NCI-H524 (cell line): ENCODE measurements at regions not wholly inside any gene's neighbourhood (a gene's known extent, or its start where the extent isn't known, plus 50 kb on each side); places are given as distances from the start of the nearest gene placed in this dataset.
A peak's percentile ranks its signal among the peaks of the same experiment; 100 is the strongest.

Experiments used
- DNase-seq, 2 experiments: peaks; one replicate each; lab custom pipeline; 2025; lab: John Stamatoyannopoulos, UW

DNA sequence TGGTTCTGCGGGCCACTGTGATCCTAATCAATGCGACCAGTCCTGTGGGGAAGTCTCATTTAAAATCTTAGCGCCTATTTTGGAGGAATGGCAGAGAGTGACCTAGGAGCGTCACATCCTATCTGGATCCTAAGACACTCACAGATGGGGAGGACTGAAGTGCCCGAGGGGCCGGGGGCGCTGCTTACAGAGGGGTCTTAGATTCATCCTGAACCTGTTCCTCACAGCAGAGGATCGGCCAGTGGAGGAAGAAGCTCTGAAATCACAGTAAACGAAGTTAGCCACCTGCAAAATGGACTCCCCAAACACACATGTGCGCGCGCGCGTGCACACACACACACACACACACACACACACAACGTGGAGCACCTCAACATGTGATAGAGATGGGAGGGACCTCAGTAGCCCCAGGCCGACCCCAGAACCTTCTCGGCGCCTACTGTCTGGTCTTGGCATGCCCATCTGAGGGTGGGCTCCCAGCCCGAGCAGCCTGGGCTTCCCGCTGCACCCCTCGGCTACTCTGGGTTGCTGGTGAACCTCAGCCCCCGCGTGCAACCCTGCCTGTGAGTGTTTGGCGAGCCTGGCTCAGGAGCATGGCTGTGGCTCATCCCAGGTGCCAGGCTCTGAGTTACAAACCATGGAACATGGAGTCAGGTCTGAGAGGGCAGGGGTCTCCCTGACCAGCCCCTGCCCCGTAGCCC, 613.3 kb downstream of the TBC1D22A start:
- no peak for DNase-seq

DNA sequence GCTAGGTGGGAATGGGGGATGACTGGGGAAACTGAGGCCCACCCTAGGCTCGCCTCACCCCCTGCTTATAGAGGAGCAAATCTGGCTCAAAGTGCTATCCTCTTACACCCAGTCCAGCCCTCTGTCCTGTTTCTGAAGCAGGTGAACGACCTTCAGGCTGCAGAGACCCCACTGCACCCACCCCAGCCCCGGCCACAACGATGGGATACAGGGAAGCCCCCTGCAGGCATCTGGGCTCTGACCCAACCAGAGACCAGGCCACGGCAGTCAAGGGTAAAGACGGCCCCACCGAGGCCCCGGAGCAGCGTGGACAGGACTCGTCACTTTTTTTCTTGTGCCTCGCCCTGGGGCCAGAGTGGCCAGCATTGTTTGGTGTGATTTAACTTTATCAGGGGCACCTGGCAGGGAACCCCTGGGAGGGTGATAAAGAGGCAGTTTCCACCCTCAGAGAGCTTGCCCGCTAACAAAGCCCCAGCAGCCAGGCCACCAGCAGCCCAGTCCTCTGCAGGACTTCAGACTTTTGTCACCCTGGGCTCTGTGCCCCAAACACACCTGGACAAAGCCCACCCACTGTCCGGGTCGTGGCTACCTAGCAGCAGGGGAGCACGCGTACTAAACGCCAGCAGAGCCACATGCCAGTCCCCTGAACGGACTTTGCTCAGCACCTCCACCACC, 612.6 kb downstream of the TBC1D22A start:
- no peak for DNase-seq

DNA sequence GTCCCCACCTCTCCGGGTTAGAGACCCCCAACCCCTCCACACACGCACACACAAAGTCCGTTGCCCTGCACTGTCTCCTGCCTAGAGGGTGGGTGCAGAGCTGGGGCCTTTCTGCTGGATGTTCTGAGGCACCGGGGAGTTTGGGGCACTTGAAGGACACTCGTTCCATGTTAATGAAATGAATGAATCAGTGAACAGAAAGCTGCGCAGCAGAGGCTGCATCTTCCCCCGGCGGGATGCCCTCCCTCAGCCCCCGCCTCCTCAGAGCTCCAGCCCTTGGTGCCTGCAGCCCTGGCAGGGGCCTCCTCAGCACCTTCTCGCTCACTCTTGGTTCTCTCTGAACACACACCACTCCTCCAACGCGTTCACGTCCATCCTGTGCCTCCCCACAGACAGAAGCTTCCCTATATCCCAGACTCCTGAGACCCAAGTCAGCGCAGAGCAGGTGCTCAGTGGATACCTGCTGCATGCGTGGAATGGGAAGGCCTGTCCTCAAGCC, 611.9 kb downstream of the TBC1D22A start:
- DNase-seq, result no peak

DNA sequence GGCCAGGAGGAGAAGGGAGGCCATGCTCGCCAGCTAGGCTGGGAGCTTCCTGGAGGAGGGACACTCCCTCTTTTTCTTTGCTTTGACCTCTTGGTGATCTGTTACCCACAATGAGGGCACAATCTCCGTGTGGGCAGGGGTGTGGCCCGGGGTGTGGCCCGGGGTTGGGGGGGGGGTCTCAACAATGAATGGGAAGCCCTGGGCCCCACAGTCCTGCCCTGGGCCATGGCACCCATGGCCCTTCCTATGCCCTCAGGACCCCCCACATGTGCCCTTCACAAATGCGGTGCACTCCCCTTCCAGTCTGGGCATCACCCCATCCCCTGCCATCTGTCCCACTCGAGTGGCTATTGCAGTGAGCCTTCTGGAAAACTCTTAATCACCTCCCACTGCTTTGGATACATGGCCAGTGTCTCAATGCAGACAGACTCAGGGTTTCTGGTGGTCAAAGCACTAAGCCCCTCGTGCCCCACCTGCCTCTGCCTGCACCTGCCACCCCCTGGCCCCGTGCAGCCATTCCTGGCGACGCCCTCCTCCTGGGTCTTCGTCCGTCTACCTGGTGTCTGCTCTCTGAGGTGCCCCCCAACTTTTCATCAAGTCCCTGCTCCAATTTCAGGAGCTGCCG, 611.3 kb downstream of the TBC1D22A start:
- peak; percentile 63 to 86 for DNase-seq

DNA sequence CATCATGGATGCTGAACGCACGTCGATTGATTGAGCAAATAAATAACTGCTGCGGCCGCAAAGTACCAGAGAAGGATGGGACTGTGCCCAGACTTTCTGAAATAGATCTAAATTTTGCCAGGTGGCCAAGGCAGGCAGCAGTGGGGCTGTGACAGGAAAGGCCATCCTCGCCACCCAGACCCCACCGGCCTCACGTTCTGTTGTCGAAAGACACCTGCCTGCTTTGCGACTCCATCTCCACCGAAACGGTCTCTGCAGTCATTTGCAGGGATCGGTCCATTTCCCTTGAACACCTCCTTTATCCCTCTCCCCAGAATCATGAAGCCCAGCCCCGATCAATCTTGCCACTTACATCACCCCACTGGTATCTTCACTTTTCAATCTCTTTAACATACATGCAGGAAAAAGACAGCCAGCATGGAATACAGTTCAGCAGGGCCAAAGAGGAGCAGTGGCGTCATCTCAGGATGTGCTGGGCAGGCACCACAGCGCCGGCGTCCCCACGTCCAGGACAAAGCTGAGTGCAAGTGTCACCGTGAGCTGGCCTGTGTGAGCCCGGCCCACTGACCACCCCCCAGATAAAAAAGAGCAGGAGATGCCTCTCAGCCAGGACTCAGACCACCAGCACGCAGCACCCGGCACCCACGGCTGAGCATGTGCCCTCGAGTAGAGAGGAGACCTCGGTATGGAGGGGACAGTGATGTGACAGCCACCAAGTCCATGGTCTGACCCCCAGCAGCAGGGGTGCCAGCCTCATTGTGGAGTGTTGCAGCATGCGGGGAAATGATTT, 610.3 kb downstream of the TBC1D22A start:
- DNase-seq, result no peak

DNA sequence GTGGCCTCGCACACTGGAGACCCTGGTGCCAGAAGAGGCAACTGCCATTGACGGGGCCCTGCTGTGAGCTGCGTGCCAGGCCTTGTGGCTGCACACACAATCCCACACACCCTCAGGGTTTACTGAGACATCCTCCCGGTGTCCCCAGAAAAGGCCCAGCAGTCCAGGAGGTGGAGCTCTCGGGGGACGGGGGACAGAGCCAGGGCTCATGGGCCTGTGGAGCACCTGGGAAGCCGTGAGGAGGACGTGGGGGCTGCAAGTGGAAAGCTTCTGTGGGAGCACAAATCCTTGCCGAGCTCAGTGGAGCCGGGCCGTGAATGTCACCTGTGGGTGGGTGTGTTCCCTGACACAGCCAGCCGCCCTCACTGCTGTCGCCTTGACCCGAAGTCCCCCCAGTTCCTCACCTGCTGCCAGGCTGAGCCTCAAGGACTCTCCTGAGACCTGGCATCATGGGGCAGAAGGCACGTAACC, 609.7 kb downstream of the TBC1D22A start:
- DNase-seq, result no peak

DNA sequence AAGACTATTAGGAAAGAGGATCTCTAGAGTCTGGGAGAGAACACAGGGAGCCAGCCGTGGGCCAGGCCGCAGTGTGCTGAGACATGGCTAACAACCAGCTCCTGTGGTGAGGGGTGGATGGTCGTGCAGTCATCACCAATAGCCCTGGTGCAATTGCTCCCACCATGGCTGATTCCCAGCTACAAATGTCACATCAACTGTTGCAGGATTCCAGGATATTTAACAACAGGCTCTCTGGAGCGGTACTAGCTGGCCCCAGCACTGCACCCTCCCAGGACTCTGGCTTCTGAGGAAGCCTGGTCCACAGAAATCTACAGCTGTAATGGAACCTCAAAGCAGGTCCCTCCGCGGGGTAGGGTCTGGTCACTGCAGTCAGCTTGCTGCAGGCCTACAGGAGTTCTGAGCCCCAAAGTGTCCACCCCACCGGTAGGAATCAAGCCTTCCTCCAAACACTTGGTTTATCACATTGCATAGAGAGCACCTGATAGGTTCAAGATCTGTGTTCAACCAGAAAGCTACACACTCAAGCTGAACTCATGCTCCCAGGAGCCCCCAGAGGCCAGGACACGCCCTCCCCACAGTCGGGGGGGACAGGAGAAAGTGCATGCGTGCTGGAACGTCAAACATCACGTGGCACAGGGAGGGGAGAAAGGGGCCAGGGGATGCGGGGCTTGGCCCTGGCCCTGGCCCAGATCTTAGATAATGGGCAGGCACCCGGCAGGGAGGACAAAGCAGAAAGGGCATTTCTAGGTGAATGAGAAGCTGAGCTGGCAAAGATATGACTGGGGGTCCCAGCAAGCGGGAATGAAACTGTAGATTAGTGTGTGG, 609.0 kb downstream of the TBC1D22A start:
- no peak for DNase-seq

DNA sequence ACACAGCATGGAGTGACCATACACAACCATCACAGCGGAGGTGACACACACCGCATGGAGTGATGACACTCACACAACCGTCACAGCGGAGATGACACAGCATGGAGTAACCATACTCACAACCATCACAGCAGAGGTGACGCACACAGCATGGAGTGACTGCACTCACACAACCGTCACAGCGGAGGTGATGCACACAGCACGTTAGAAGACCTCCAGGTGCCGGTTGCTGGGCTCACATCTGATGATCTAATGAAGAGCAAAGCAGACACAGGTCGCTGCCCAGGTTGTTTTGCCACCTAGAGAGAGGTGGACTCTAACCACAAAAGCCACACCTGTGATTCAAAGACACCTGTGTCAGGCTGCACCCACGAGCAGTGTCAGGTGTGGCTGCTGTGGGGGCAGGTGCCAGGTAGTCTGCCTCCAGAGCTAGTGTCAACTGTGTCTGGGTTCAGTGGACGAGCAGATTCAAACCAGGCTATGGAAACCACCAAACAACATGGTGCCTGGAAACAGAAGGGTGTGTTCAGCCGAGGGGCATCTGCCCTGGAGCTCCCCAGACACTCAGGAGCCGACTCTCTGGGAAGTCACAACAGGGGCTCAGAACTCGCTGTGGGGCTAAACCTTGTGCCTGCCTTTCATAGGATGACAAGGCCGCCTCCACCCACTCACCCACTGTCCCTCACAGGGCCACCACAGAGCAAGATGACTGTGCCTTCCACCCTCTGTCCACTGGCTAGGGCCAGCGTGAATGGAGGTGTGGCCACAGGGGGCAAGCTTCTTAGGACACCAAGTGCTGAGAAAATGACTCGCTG, 608.2 kb downstream of the TBC1D22A start:
- no peak for DNase-seq

DNA sequence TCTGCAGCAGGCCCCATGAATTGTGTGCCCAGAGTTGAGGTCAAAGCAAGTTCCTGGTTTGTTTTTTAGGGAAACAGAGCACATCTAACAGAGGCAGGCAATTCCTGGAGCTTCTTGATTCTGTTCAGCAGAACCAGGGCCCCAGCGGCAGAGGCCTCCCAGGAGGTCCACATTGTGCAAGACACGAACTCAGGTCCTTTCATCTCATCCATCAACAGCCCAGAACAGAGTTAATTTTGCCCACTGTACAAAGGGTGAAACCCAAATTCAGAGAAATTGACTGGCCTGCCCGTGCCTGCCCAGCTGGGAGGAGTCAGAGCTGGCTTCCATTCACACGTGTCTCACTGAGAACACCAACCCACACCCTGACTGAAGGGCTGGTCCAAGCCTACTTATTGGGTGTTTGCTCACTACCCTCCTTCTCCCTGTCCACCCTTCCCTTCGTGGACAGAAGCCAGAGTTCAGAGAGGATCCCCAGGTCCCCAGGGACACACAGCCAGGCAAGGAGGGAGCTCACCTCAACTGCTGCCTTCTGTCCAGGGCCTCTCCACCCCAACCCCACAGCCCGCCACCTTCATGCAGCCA, 607.1 kb downstream of the TBC1D22A start:
- DNase-seq, result no peak

DNA sequence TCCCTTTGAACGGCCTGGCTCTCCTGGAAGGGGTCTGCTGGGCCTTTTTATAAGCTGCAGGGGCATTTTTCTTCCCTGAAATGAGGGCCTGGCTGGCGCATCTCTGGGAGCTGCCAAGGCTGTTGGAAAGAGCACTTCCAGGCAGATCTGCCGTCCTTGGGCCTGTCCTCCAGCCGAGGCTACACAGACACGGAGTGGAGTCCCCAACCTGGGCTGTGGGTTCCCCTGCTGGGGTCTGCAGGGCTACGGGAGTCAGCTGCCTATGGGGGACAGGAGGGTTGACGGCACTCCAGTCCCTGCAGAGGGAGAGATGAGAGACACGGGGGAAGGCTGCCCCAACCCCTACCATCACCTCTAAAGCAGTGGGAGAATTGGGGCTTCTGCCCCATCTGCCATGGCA, 606.6 kb downstream of the TBC1D22A start:
- DNase-seq, result no peak

DNA sequence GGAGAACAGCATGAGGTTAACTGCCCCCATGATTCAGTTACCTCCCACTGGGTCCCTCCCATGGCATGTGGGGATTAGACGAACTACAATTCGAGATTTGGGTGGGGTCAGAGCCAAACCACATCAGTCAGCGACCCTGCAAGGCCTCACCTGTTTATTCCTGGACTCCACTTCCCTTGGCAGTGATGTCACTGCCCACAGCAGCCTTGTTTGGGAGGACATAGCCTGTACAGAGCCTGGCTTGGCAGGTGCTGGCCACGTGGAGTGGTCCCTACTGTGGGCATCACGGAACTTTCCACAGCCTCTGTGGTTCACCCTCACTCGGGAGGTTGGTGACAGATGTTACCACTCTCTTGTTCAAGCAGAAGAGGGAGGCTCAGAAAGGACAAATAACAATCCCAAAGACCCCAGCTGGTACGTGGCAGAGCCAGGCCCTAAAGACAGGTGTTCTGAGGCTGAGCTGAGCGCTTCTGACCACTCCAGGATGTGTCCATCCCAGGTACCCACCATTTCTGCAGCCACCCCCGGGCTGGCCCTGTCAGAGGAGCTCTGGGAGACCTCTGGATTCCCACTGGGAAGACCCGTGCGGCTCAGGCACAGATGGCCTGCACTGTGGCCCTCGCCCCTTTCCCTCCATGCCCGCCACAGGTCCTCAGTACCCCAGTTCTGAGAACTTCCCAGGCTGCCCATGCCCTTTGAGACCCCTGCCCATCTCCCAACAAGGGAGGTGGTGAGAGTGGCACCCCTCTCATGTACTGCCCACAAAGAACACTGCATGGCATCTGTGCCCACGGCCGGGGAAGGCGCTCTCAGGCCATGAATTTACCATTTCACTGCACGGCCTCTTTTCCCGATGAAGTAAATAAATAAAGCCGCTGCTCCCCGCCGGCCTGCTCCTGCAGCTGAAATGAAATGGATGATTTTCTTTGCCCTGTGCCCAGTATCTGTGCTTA, 605.8 kb downstream of the TBC1D22A start:
- DNase-seq, result peak in 1 of 2 experiments; percentile 60

DNA sequence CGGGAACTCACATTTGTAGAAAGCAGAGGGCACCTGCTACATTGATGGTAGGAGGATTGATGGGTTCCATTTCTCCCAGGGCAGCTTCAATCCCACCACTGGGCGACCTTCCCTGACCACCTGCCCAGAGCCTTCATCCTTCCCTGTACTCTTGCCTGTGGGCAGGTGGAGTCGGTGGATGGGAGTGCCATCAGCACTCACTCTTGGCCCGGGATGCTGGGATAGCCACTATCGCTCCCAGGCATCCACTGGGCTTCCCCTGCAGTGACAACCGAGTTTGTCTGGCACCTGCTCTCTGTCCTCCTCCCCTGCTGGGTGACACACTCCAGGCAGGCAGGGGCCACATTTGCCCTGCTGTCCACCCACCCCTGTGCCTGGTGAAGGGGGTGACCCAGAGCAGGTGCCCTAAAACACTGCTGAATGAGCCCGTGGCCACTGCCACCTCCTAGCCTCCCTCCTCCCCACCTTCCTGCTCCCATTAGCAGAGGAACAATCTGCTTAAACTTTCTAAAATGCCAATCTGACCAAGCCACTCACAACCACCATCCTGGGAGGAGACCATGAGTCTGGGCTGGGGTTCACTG, 604.7 kb downstream of the TBC1D22A start:
- DNase-seq, result no peak

DNA sequence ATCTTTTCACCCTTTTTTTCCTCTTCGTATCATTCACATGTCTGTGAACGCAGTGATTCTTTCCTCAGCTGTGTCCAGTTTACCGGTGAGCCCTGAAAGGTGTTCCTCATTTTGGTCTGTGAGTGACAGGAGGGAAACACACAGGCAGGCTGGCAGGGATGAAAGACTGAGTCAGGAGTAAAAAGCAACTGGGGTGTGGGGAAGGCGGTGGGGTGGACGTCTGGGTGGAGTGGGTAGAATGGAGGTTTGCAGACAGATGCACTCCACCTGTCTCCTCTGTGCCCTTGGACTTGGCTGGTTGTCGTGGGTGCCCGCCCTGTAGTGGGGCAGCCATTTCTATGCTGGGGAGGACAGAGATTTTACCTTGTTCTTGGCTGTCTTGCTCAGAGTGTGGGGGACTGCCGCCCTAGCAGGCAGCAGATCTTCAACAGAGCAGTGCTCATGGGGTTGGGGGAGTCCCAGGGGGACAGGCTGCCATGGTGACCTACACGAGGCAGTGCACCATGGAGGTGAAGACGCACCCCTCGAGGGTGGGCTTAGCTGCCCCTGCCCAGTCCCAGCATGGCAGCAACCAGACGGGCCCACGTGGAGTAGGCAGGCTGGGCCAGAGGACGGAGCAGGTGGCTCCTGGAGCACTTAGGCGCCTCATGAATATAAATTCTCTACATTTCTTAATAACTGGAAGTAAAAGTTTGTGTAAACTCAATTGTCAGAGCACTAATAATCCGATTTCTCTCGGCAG, 603.7 kb downstream of the TBC1D22A start:
- DNase-seq, result no peak

DNA sequence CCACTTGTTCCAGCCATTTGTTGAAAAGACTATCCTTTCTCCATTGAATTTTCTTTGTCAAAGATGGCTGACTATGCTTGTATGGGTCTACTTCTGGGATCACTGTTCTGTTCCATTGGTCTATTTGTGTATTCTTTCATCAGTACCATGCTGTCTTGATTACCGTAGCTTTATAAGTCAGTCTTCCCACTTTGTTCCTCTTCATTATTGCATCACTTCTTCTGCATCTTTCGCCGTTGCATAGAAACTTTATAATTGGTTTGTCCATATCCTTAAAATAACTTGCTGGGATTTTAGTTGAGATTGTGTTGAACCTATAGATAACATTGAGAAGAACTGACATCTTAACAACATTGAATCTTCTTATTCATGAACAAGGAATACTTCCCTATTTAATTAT, 598.8 kb downstream of the TBC1D22A start:
- DNase-seq, result no peak

DNA sequence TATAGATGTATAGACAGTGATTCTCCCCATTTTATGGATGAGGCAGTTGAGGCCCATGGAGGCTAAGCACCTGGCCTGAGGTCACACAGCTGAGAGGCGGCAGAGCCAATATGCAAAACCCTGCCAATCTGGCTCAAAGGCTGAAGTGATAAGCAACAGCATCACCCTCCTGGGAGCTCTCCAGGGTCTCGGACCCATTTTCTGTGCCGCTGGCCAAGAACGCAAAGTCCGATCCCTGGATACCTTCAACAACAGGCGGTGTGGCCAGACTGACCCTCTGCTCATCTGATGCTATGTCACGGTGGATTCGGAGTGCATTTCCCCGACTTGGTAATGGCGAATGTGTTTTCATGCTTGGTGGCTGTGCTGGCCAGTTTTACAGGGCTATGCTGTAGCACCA, 595.0 kb downstream of the TBC1D22A start:
- no peak for DNase-seq

DNA sequence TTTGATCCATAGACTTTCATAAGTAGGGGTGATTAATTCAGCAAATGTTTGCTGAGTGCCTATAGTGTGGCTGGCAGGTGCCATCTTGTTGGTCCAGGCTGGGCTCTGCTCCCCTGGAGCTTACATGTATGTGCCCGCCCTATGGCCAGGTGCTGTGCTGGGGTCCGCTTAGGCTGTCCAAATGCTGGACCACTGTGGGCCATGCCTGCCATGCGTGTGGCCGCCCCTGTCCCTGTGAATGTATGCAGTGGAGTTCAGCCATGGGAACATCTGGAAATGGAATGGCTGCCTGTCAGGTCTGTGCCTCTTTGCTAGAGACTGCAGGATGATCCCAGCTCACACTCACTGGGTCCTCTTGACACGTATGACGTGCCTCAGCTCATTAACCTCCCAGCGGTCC, 594.6 kb downstream of the TBC1D22A start:
- no peak for DNase-seq

DNA sequence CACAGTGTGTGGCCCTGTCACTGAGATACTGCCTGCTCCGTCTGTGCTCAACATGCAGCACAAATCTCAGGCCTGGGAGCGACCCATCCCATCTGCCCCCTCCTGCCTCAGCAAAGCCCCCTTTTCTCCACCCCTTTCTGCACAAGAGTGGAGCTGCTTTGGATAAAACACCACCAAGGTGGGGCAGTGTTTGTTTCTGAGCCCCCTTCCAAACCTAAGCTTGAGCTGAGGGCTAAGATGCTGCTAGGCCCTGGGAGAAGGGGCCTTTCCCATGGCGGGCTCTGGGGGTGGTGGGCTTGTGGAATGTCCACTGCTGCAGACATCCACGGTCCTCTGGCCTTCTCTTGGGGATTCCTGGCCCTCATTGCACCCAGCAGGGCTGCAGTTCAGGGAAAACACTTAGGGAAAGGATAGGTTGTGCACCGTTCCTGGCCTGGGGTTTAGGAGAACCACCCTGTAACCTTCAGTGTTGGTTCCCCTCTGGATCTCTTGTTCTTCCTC, 594.1 kb downstream of the TBC1D22A start:
- peak; percentile 86 to 93 for DNase-seq
